K562 (cell line): ENCODE measurements at regions not wholly inside any gene's neighbourhood (a gene's known extent, or its start where the extent isn't known, plus 50 kb on each side); places are given as distances from the start of the nearest gene placed in this dataset.

Source experiments
- ATAC-seq: fragments of 200-7000 bp; cut with Tn5 transposase; 3 replicates; pipeline ENCODE4 v1.9.1; 2020; ENCODE audit warnings: moderate library complexity
- BruUV-seq: library from RNA; stranded (reverse); fragments of 400-500 nt; replicated peaks from 2 replicates; lab custom pipeline; 2021; lab: Mats Ljungman, UMichigan
- CTCF ChIA-PET: fragments of 300-600 bp; formaldehyde crosslinking; extraction: SDS; loops from one replicate; lab custom pipeline; 2021; ENCODE audit warnings: low intra/inter-chr PET ratio; lab: Yijun Ruan, JAX
- POLR2A ChIA-PET: fragments of 300-600, 350-650 bp; sonication (Branson Sonifier 250); formaldehyde crosslinking; extraction: SDS; loops from one replicate; lab custom pipeline; 2021; ENCODE audit warnings: antibody characterized with exemption, inconsistent platforms; lab: Yijun Ruan, JAX
- DNase-seq, 4 experiments: peaks; one replicate each; pipeline versions ENCODE4 v3.0.0 to v3.0.0-alpha.2; 2011 to 2018; ENCODE audit warnings: low spot score in 3 of 4, mixed read lengths in 3 of 4; ENCODE audit errors: extremely low read depth in 1 of 4
- FAIRE-seq: peaks from 2 replicates; lab custom pipeline; 2011; peaks lifted over from hg19 to GRCh38; lab: Jason Lieb, UNC
- H2AFZ ChIP-seq: 2 replicates; pipeline ENCODE4 v1.6.0; 2011; ENCODE audit warnings: low read depth, low read length, control low read depth, inconsistent platforms
- H3K27ac ChIP-seq: fragments of 200-600 bp; 3 replicates; pipeline ENCODE4 v1.8.0; 2011; ENCODE audit warnings: low read depth, mild to moderate bottlenecking, control low read depth, inconsistent platforms, low read length, moderate library complexity, mixed read lengths; ENCODE audit errors: extremely low read depth
- H3K27me3 ChIP-seq, 2 experiments: fragments of 300-600 bp in 1 of 2; 2 replicates in 1 of 2; 3 replicates in 1 of 2; pipeline versions ENCODE4 v1.6.0 to v1.8.0; 2011; ENCODE audit warnings: inconsistent platforms in 2 of 2, low read length in 2 of 2, mild to moderate bottlenecking in 1 of 2, mixed read lengths in 1 of 2, moderate library complexity in 1 of 2; ENCODE audit not compliant: control insufficient read depth in 2 of 2, insufficient read depth in 2 of 2
- H3K36me3 ChIP-seq: fragments of 300-600 bp; 3 replicates; pipeline ENCODE4 v1.8.0; 2011; ENCODE audit warnings: mild to moderate bottlenecking, low read length, inconsistent platforms; ENCODE audit not compliant: control insufficient read depth, insufficient read depth
- H3K4me1 ChIP-seq, 2 experiments: fragments of 200-600 bp in 1 of 2; replicated peaks in 1 of 2; 2 replicates in 1 of 2; 3 replicates in 1 of 2; pipeline versions ENCODE4 v1.5.1 to v1.8.0; 2011; ENCODE audit warnings: inconsistent platforms in 2 of 2, low read length in 2 of 2, mild to moderate bottlenecking in 1 of 2, mixed read lengths in 1 of 2, moderate library complexity in 1 of 2; ENCODE audit not compliant: control insufficient read depth in 2 of 2, insufficient read depth in 2 of 2
- H3K4me2 ChIP-seq: 2 replicates; pipeline ENCODE4 v1.6.1; 2011; ENCODE audit warnings: low read length, control low read depth, inconsistent platforms, mixed read lengths; ENCODE audit not compliant: insufficient read depth
- H3K4me3 ChIP-seq: fragments of 200-600 bp; sonication (generic), shearing (Covaris generic); 2 replicates; pipeline ENCODE4 v1.5.1; 2016; ENCODE audit warnings: control low read depth, inconsistent platforms
- H3K79me2 ChIP-seq: fragments of 200-600 bp; 3 replicates; pipeline ENCODE4 v1.8.0; 2011; ENCODE audit warnings: low read length, inconsistent platforms; ENCODE audit not compliant: control insufficient read depth, insufficient read depth
- H3K9ac ChIP-seq, 2 experiments: 2 replicates each; pipeline versions ENCODE4 v1.6.0 to v1.6.1; 2011; ENCODE audit warnings: low read depth in 2 of 2, low read length in 2 of 2, control low read depth in 1 of 2, inconsistent platforms in 1 of 2, mild to moderate bottlenecking in 1 of 2, mixed read lengths in 1 of 2; ENCODE audit not compliant: insufficient read depth in 1 of 2
- H3K9me1 ChIP-seq: one replicate; pipeline ENCODE4 v1.6.0; 2011; ENCODE audit warnings: inconsistent platforms, mild to moderate bottlenecking, low read length, moderate library complexity; ENCODE audit not compliant: control insufficient read depth, insufficient read depth
- H3K9me3 ChIP-seq: replicated peaks from 2 replicates; pipeline ENCODE4 v1.5.1; 2011; ENCODE audit warnings: low read depth, low read length, inconsistent platforms; ENCODE audit not compliant: control insufficient read depth, insufficient read depth
- H4K20me1 ChIP-seq: replicated peaks from 2 replicates; pipeline ENCODE4 v1.6.1; 2011; ENCODE audit warnings: low read length, inconsistent platforms, mixed read lengths; ENCODE audit not compliant: control insufficient read depth, insufficient read depth
- ETV5 ChIP-seq: sonication (generic); formaldehyde crosslinking; IDR thresholded peaks from 2 replicates; pipeline ENCODE4 v1.4.0; 2020; ENCODE audit warnings: low read depth, mild to moderate bottlenecking, missing genetic modification reagents
- NR2F6 ChIP-seq: fragments of 450-650 bp; formaldehyde crosslinking; IDR thresholded peaks from 2 replicates; pipeline ENCODE4 v1.4.0; 2020; ENCODE audit warnings: mild to moderate bottlenecking
- TCF7L2 ChIP-seq: fragments of 150-350 bp; IDR thresholded peaks from 2 replicates; pipeline ENCODE4 v1.6.1; 2016; ENCODE audit warnings: low read depth, mild to moderate bottlenecking, low read length, moderate library complexity
- ZNF12 ChIP-seq: sonication (generic); formaldehyde crosslinking; IDR thresholded peaks from 2 replicates; pipeline ENCODE4 v1.4.0; 2020; ENCODE audit warnings: mild to moderate bottlenecking, missing genetic modification reagents
- ZNF175 ChIP-seq: fragments of 200-800 bp; sonication (Bioruptor generic); IDR thresholded peaks from 2 replicates; pipeline ENCODE4 v1.6.1; 2016; ENCODE audit warnings: low read depth, mild to moderate bottlenecking, missing genetic modification characterization, missing compliant biosample characterization
- ZNF551 ChIP-seq: fragments of 250-450 bp; sonication (Bioruptor Pico); IDR thresholded peaks from 2 replicates; pipeline ENCODE4 v1.5.0; 2021; ENCODE audit warnings: mild to moderate bottlenecking, moderate library complexity
- WGBS: fragments of 100-300 bp; shearing (Covaris generic); methylation state at CpG from one replicate; pipeline ENCODE4 v1.1.6; 2016; ENCODE audit warnings: low coverage, mixed read lengths; ENCODE audit not compliant: insufficient coverage; ENCODE audit errors: missing lambda C conversion rate; 5-methylcytosine and 5-hydroxymethylcytosine counted together
- in situ Hi-C: fragments of 300-500 bp; cut with MboI; formaldehyde crosslinking; loops from 4 replicates; pipeline ENCODE4 v1.15.0; 2018; ENCODE audit warnings: inconsistent platforms, mixed read lengths
- intact Hi-C: fragments of 100-400 bp; cut with micrococcal nuclease; formaldehyde crosslinking; loops from 2 replicates; pipeline ENCODE4 v1.14.2; 2022
- TF ChIP-seq, protein P1 (sequence below): fragments of 450-650 bp; formaldehyde crosslinking; IDR thresholded peaks from 2 replicates; pipeline ENCODE4 v1.4.0; 2020; ENCODE audit warnings: mild to moderate bottlenecking, mixed read lengths

DNA sequence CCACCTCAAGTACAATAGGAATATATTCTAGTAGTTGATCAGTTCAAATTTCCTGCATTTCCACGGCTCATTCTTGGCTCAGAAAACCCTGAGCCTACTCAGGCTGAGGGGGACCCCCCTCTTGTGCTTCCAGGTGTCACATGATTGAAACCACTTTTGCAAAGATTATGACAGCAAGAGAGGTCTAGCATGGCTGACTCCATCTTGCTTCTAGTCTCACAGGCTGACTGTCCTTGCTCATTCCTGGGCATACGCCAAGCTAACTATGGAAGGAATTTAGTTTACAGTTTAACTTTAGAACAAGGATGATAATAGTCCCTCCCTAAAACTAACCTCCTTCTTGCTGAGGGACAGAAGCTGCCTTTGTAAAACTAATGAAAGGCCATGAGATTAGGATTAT lies 154.1 kb downstream of the SNX18 start:
- intact Hi-C loops = no loop called here
- WGBS = 0% methylated on average over 2 of the region's 2 CpGs
- peaks cover 0 to 5% of the 10 kb centered on the region in 2 experiments; a peak in 2 of 5 replicates for H3K27me3 ChIP-seq
- no peaks in the 10 kb centered on the region for H3K4me1 ChIP-seq
- no TSS peak for BruUV-seq
- no peak for FAIRE-seq
- no peak overlapping the region for H3K9ac ChIP-seq
- no peak overlapping the region for H3K4me3 ChIP-seq
- no peak for ATAC-seq
- ChIA-PET CTCF (no interaction called here), POLR2A (no interaction called here)
- H3K9me1 ChIP-seq = no peaks in the 10 kb centered on the region
- no peaks in the 10 kb centered on the region for H4K20me1 ChIP-seq
- in situ Hi-C loops = no loop called here
- H2AFZ ChIP-seq = no peak overlapping the region
- H3K4me2 ChIP-seq = no peak overlapping the region
- no peaks in the 10 kb centered on the region for H3K36me3 ChIP-seq
- no peak overlapping the region for H3K27ac ChIP-seq
- DNase-seq = no peak
- H3K79me2 ChIP-seq = no peaks in the 10 kb centered on the region
- no peaks in the 10 kb centered on the region for H3K9me3 ChIP-seq
- TF ChIP-seq ETV5 = no peak
- TF ChIP-seq, protein P1, sequence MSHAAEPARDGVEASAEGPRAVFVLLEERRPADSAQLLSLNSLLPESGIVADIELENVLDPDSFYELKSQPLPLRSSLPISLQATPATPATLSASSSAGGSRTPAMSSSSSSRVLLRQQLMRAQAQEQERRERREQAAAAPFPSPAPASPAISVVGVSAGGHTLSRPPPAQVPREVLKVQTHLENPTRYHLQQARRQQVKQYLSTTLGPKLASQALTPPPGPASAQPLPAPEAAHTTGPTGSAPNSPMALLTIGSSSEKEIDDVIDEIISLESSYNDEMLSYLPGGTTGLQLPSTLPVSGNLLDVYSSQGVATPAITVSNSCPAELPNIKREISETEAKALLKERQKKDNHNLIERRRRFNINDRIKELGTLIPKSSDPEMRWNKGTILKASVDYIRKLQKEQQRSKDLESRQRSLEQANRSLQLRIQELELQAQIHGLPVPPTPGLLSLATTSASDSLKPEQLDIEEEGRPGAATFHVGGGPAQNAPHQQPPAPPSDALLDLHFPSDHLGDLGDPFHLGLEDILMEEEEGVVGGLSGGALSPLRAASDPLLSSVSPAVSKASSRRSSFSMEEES (CRISPR knock-in tag) = peak; percentile 28

DNA sequence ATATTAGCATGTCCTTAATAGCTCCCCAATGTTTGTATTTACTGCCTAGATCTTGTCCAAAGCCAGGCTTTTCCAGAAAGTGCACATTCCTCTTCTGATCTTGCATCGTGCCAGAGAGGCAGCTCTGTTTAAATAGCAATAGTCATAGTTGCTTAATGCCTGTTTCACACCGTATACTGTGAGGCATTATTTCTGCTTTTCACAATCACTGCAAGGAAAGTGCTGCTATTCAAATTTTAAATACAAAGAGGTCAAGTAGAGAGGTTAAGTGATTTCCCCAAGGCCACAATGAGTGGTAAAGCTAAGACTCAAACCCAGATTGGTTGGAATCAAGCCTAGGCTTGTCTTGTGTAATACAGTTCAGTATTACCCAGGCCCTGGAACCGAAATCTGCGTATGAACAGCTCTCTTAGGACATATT lies 153.6 kb downstream of the SNX18 start:
- H3K27ac ChIP-seq = no peak overlapping the region
- no peak overlapping the region for H2AFZ ChIP-seq
- no peaks in the 10 kb centered on the region for H3K9me1 ChIP-seq
- intact Hi-C loops = no loop called here
- ChIA-PET CTCF (no interaction called here), POLR2A (interaction anchor here (0.6 kb wide), 1 partner anchor 746 kb away, joined by 3 read pairs; no protein-coding TSS in a partner anchor)
- WGBS = 2% methylated on average over 4 of the region's 4 CpGs
- BruUV-seq = no TSS peak
- H3K79me2 ChIP-seq = no peaks in the 10 kb centered on the region
- H3K4me3 ChIP-seq = no peak overlapping the region
- FAIRE-seq = no peak
- H4K20me1 ChIP-seq = no peaks in the 10 kb centered on the region
- in situ Hi-C loops = no loop called here
- H3K4me2 ChIP-seq = no peak overlapping the region
- H3K27me3 ChIP-seq = peaks cover 0 to 5% of the 10 kb centered on the region in 2 experiments; a peak in 2 of 5 replicates
- no peak for DNase-seq
- H3K9ac ChIP-seq = no peak overlapping the region
- H3K36me3 ChIP-seq = no peaks in the 10 kb centered on the region
- H3K4me1 ChIP-seq = no peaks in the 10 kb centered on the region
- no peak for ATAC-seq
- H3K9me3 ChIP-seq = no peaks in the 10 kb centered on the region
- no peak for TF ChIP-seq ZNF551
- no peak for TF ChIP-seq NR2F6 (CRISPR knock-in tag)
- TF ChIP-seq TCF7L2 = no peak
- no peak for TF ChIP-seq ZNF175
- no peak for TF ChIP-seq ZNF12
